GM12865 (cell line): ENCODE measurements at regions not wholly inside any gene's neighbourhood (a gene's known extent, or its start where the extent isn't known, plus 50 kb on each side); places are given as distances from the start of the nearest gene placed in this dataset.

Experiments
- DNase-seq: peaks from one replicate; pipeline ENCODE4 v3.0.0; 2010; ENCODE audit warnings: low read depth
- H3K4me3 ChIP-seq: 2 replicates; pipeline ENCODE4 v1.5.1; 2011; ENCODE audit warnings: mild to moderate bottlenecking, low read depth, low read length, control low read depth
- TF ChIP-seq, protein P1 (sequence below): IDR thresholded peaks from 2 replicates; pipeline ENCODE4 v1.5.1; 2011; ENCODE audit warnings: low read length, control low read depth, low read depth, inconsistent platforms; ENCODE audit not compliant: insufficient read depth; ENCODE audit errors: missing control alignments

DNA sequence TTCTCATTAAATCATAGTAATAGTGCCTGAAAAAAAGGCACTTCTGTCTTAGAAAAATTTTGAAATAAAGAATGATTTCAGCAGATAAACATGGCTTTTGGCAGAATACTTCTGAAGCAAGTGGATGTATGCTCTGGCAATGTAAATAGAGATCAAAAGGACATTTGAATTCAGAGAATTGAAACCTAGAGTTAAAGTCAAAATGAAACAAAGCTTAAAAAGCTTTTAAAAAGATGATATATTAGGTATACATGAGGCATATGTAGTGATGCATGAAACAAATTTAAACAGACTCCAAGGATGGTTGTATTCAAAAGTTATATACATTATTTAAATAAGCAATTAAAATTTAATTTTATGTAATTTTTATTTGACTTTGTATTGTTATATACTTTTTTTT lies 1344.5 kb upstream of the TMEFF2 start:
- no peak for DNase-seq
- TF ChIP-seq, protein P1, sequence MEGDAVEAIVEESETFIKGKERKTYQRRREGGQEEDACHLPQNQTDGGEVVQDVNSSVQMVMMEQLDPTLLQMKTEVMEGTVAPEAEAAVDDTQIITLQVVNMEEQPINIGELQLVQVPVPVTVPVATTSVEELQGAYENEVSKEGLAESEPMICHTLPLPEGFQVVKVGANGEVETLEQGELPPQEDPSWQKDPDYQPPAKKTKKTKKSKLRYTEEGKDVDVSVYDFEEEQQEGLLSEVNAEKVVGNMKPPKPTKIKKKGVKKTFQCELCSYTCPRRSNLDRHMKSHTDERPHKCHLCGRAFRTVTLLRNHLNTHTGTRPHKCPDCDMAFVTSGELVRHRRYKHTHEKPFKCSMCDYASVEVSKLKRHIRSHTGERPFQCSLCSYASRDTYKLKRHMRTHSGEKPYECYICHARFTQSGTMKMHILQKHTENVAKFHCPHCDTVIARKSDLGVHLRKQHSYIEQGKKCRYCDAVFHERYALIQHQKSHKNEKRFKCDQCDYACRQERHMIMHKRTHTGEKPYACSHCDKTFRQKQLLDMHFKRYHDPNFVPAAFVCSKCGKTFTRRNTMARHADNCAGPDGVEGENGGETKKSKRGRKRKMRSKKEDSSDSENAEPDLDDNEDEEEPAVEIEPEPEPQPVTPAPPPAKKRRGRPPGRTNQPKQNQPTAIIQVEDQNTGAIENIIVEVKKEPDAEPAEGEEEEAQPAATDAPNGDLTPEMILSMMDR, result no peak
- no peak overlapping the region for H3K4me3 ChIP-seq

- no peak overlapping the region for H3K4me3 ChIP-seq
- TF ChIP-seq, protein P1, result no peak
- no peak for DNase-seq
These were observed 1343.3 kb upstream of the TMEFF2 start for GRCh38 chr2:193538061-193538460.

GRCh38 chr2:193537531-193537930 lies 1342.8 kb upstream of the TMEFF2 start:
- TF ChIP-seq, protein P1, result no peak
- no peak for DNase-seq

DNA sequence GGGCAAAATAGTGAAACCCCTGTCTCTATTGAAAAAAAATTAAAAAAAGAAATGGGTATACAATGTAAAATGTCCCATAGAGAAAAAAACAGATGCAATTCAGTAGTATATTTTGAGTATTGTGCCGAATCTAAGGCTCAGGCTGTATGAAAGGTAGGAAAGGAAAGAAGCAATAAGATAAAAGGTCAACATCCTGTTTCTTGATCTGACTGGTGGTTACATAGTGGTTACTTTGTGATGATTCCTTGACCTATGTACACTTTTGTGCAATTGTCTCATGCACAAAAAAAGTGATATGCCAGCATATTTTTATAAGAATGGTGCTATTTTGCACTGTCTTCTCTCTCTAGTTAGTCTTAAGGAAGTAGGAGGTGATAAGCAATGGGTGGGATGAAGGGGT lies 1333.7 kb upstream of the TMEFF2 start:
- TF ChIP-seq, protein P1, result no peak
- no peak for DNase-seq
- no peak overlapping the region for H3K4me3 ChIP-seq

More at GRCh38 chr2:193537531-193537930, 1342.8 kb upstream of the TMEFF2 start:
- H3K4me3 ChIP-seq, result no peak overlapping the region

- no peak for DNase-seq
- H3K4me3 ChIP-seq, result no peak overlapping the region
- TF ChIP-seq, protein P1, result no peak
These were observed 1332.4 kb upstream of the TMEFF2 start for GRCh38 chr2:193527146-193527545.

GRCh38 chr2:193523662-193524061 lies 1328.9 kb upstream of the TMEFF2 start:
- TF ChIP-seq, protein P1, result no peak
- no peak overlapping the region for H3K4me3 ChIP-seq
- no peak for DNase-seq

GRCh38 chr2:193521523-193521922 lies 1326.8 kb upstream of the TMEFF2 start:
- H3K4me3 ChIP-seq, result no peak overlapping the region
- no peak for DNase-seq
- TF ChIP-seq, protein P1, result no peak
